Uterus (tissue), 2 donors: ENCODE measurements at regions not wholly inside any gene's neighbourhood (a gene's known extent, or its start where the extent isn't known, plus 50 kb on each side); places are given as distances from the start of the nearest gene placed in this dataset.

Source experiments
- CTCF ChIP-seq, 4 experiments: fragments of 200-600 bp in 2 of 4; fragments of 450-650 bp in 2 of 4; sonication (generic) in 2 of 4; IDR thresholded peaks; one replicate each; pipeline ENCODE4 v1.5.1; 2016 to 2019; ENCODE audit warnings: antibody characterized with exemption in 4 of 4, mild to moderate bottlenecking in 2 of 4, moderate library complexity in 1 of 4
- POLR2A ChIP-seq, 2 donors: fragments of 450-650 bp; IDR thresholded peaks; one replicate each; pipeline ENCODE4 v1.6.1; 2016; ENCODE audit warnings: antibody characterized with exemption in 2 of 2, mild to moderate bottlenecking in 1 of 2, moderate library complexity in 1 of 2

GRCh38 chr9:82117026-82117811, 128.6 kb downstream of the SPATA31D1 start:
- TF ChIP-seq CTCF (IDR thresholded peaks at IDR 0.05) = no peak
- no peak for TF ChIP-seq POLR2A (IDR thresholded peaks at IDR 0.05)
